GM18507 (cell line): ENCODE measurements at regions not wholly inside any gene's neighbourhood (a gene's known extent, or its start where the extent isn't known, plus 50 kb on each side); places are given as distances from the start of the nearest gene placed in this dataset.

Source experiments
- DNase-seq: peaks from one replicate; pipeline ENCODE4 v3.0.0; 2011; ENCODE audit warnings: low read depth; ENCODE audit not compliant: insufficient read length; ENCODE audit errors: extremely low spot score
- FAIRE-seq: peaks from 2 replicates; lab custom pipeline; 2011; peaks lifted over from hg19 to GRCh38; lab: Jason Lieb, UNC

DNA sequence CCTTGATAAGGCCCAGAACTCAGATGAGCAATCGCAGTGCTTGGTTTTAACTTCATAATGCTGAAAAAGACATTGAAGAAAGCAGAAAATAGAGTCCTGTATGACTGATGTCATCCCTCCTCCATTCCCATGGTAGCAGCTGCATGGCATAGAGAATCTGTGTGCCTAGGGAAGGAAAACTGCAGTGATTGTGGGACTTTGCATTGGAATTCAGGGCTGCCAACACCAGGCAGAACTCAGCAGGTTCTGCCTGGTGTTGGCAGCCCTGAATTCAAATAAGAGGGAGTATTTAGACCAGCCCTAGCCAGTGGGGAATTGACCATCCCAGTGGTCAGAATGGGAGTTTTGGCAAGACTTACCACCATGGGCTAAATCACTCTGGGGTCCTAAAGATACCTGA lies 1016.0 kb downstream of the FAM181B start:
- FAIRE-seq (no peak), DNase-seq (no peak)

DNA sequence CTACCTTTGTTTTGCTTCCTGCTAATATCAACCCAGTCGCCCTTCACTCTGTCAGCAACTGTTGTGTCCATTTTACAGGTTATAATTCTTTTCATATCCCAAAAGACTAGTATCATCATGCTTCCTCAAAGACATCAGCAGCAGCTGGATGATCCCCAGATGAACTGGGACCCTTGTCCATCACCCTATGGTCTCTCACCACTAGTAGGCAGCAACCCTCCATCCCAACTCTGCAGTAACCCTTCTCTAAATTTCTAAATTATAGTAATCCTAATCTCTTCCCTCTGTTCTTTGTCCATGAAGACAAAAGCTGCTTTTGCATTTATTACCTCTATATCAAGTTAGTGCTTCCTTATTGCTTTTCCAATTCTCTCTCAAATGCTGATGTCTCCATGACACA lies 1025.8 kb downstream of the FAM181B start:
- DNase-seq (no peak), FAIRE-seq (no peak)

GRCh38 chr11:81705283-81705682 lies 1028.4 kb downstream of the FAM181B start:
- FAIRE-seq: no peak
- DNase-seq: no peak

DNA sequence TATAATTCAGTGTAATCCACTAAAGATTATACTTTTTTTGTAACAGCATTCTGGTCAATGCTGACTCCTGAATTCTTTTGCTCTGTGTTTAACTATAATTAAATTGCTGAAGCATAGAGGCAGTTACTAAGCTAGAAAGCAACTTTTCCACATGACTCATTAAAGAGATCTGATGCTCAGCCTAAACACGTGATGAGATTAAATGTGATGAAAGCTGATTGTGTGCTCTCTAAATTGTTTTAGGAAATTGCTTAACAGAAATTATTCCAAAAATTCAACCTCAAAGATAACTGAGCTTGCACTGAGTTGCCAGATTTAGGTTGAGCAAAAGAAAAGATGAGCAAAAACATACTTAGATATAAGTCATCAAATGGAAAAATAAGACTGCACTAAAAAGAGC lies 1033.6 kb downstream of the FAM181B start:
- DNase-seq: no peak
- no peak for FAIRE-seq

GRCh38 chr11:81687057-81687456 lies 1046.6 kb downstream of the FAM181B start:
- DNase-seq (no peak), FAIRE-seq (no peak)

GRCh38 chr11:81674211-81674610 lies 1059.5 kb downstream of the FAM181B start:
- FAIRE-seq (no peak), DNase-seq (no peak)

DNA sequence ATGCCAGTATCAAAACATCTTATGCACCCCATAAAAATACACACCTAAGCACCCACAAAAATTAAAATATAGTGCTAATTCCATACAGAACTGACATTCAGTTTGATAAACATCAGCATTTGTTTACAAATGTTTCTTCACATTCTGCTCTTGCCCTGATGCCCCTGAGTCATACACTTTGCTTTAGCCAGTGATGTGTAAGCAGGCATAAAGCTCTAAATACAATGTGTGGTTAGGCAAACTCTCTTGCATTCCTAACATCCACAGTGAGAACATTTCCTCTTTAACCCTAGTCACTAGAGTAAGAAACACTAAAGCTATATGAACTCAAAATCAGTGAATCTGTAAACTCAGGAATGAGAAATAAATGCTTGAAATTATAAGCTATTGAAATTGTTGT lies 1060.7 kb downstream of the FAM181B start:
- no peak for DNase-seq
- FAIRE-seq: no peak

GRCh38 chr11:81669935-81670543 lies 1063.6 kb downstream of the FAM181B start:
- FAIRE-seq (no peak), DNase-seq (no peak)

GRCh38 chr11:81658722-81659121 lies 1074.9 kb downstream of the FAM181B start:
- peak; percentile 0 for DNase-seq

DNA sequence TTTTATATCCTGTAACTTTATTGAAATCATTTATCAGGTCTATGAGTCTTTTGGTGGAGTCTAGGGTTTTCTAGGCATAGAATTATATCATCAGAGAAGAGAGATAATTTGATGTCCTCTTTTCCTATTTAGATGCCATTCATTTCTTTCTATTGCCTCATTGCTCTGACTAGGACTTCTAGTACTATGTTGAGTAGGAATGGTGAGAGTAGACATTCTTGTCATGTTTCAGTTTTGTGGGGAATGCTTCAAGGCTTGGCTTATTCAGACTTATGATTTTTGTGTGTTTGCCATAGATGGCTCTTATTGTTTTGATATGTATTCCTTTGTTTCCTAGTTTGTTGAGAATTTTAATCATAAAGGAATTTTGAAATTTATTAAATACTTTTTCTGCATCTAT lies 1078.3 kb downstream of the FAM181B start:
- FAIRE-seq (no peak), DNase-seq (no peak)

More at GRCh38 chr11:81658722-81659121, 1074.9 kb downstream of the FAM181B start:
- FAIRE-seq: no peak

GRCh38 chr11:81647374-81647773 lies 1086.3 kb downstream of the FAM181B start:
- no peak for DNase-seq
- no peak for FAIRE-seq

- DNase-seq: peak; percentile 7
- FAIRE-seq: peak; percentile 76
Measured at GRCh38 chr11:81644239-81644840, 1089.3 kb downstream of the FAM181B start.

DNA sequence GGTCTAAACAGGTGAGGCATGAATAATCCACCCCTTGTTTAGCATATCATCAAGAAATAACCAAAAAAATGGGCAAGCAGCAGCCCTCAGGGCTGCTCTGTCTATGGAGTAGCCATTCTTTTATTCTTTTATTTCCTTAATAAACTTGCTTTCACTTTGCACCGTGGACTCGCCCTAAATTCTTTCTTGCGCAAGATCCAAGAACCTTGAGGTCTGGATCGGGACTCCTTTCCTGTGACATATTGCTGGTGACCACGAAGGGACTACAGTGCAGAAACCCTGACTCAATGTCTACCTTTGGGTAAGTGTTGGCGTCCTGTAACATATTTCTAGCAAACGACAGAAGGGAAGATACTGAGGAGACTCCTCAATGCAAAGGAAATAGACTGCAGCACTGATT lies 1099.2 kb downstream of the FAM181B start:
- DNase-seq (no peak), FAIRE-seq (no peak)

DNA sequence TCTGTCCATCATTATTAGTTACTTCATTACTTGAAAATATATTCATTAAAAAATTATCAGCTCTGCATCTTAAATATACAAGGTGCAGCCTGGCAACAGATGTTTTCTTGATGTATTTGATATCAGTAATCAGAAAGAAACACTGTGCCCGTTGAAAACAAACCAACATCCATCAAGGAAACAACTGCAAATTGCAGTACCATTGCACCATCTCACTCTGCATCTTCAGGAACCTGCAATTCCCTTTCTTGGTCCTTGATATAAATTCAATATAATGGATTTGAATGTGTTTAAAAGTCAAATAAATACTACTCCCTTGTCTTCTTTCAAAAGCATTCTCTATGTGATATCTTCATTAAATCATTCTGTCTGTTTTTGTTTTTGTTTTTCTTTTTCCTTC lies 1131.2 kb downstream of the FAM181B start:
- no peak for DNase-seq
- FAIRE-seq: no peak

DNA sequence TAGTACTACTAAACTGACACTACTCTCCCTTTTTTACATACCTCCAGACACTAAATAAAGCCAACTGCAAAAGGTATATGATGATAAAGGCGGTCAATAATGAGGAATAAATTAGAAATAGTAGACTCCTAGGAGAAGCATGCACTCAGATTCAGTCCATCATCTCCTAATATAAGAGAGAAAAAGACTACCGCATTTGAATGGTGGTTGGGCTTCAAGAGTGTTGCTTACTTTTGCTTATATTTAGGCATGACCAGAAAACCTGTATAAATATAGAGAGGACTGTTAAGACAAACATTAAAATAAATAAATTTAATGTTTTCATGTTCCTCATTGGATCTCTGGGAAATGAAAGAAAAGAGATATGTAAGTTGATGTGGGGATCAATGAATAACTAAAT lies 1137.0 kb downstream of the FAM181B start:
- DNase-seq (no peak), FAIRE-seq (no peak)

GRCh38 chr11:81585390-81585933 lies 1148.2 kb downstream of the FAM181B start:
- DNase-seq (no peak), FAIRE-seq (no peak)

- DNase-seq (no peak), FAIRE-seq (no peak)
Measured at GRCh38 chr11:81579339-81579738, 1154.3 kb downstream of the FAM181B start.

DNA sequence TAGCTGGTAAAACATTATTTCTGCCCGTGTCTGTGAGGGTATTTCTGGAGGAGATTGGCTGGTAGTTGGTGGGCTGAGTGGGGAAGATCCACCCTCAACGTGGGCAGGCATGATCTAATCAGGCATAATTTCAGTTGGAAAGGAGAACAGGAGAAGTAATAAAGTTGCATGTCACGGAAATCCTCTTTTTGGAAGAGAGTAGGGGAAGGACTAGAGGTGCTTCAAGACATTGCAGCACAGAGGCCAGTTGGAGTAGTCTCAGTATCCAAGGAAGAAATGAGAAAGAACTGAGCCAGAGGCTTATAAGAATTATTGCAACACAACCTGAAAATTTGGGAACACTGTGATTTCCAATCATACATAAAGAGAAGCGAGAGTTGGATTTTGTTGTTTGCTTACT lies 1155.1 kb downstream of the FAM181B start:
- FAIRE-seq: no peak
- no peak for DNase-seq

DNA sequence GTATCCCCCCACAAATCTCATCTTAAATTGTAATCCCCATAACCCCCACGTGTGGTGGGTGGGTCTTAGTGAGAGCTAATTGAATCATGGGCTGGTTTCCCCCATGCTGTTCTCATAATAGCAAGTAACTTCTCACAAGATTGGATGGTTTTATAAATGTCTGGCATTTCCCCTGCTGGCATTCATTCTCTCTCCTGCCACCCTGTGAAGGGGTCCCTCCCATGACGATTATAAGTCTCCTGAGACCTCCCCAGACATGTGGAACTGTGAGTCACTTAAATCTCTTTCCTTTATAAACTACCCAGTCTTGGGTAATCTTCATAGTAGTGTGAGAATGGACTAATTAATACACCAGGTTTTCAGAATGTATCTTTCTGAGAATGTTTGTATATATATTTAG lies 1159.4 kb downstream of the FAM181B start:
- FAIRE-seq: no peak

GRCh38 chr11:81573367-81573766 lies 1160.3 kb downstream of the FAM181B start:
- DNase-seq (no peak), FAIRE-seq (no peak)

More for the DNA sequence above, 1159.4 kb downstream of the FAM181B start:
- no peak for DNase-seq

DNA sequence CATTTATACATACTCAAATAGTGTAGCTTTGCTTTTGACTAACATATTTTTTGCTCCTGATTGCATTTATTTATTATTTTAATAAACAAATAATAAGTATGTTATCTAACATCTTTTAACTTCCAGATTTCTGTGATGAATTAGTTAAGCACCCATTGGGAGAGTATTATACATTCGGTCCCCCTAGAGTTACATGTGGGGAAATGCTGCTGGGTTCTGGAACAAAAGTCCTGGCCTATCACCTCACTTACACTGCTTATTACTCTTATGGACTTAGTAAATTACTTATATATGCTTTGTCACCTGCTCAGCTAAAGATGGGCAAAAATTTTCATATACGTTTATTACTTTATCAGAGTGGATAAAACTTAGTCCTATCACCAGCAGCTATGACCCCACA lies 1163.0 kb downstream of the FAM181B start:
- FAIRE-seq (no peak), DNase-seq (no peak)
